Activated T-cell treated with anti-CD3 and anti-CD28 coated beads, Interleukin-2, amount 50 U/mL, for 72 hours (primary cell): ENCODE measurements at regions not wholly inside any gene's neighbourhood (a gene's known extent, or its start where the extent isn't known, plus 50 kb on each side); places are given as distances from the start of the nearest gene placed in this dataset.
"Not testable (repeated sequence)": the region's sequence is repeated elsewhere in the genome, so short reads cannot be mapped to it uniquely, and the experiment has no call there.

Experiments
- ATAC-seq, 2 donors: fragments of 150-1000 bp; cut with Tn5 transposase; replicated peaks in 1 of 2; 2 replicates each; pipeline ENCODE4 v1.10.0; 2021; ENCODE audit warnings: moderate library complexity in 2 of 2, mild to moderate bottlenecking in 1 of 2
- DNase-seq, 2 donors: peaks; one replicate each; pipeline ENCODE4 v3.0.0; 2021 to 2022; ENCODE audit warnings: mixed read lengths in 1 of 2
- H3K27ac Mint-ChIP-seq: one replicate; pipeline ENCODE4 v1.8.0; 2022; ENCODE audit warnings: mild to moderate bottlenecking, moderate library complexity, mixed read lengths
- H3K27me3 Mint-ChIP-seq: one replicate; pipeline ENCODE4 v1.8.0; 2022; ENCODE audit warnings: low read depth, mixed read lengths
- H3K36me3 Mint-ChIP-seq, 2 donors: one replicate each; pipeline ENCODE4 v1.8.0; 2022; ENCODE audit warnings: mixed read lengths in 2 of 2, mild to moderate bottlenecking in 1 of 2; ENCODE audit not compliant: insufficient read depth in 2 of 2
- H3K4me1 Mint-ChIP-seq: one replicate; pipeline ENCODE4 v1.8.0; 2022; ENCODE audit warnings: low read depth, mixed read lengths
- H3K4me3 Mint-ChIP-seq, 2 donors: one replicate each; pipeline ENCODE4 v1.8.0; 2022; ENCODE audit warnings: mild to moderate bottlenecking in 2 of 2, mixed read lengths in 2 of 2, moderate library complexity in 2 of 2
- H3K9me3 Mint-ChIP-seq, 2 donors: one replicate each; pipeline ENCODE4 v1.8.0; 2022; ENCODE audit warnings: mixed read lengths in 2 of 2

DNA sequence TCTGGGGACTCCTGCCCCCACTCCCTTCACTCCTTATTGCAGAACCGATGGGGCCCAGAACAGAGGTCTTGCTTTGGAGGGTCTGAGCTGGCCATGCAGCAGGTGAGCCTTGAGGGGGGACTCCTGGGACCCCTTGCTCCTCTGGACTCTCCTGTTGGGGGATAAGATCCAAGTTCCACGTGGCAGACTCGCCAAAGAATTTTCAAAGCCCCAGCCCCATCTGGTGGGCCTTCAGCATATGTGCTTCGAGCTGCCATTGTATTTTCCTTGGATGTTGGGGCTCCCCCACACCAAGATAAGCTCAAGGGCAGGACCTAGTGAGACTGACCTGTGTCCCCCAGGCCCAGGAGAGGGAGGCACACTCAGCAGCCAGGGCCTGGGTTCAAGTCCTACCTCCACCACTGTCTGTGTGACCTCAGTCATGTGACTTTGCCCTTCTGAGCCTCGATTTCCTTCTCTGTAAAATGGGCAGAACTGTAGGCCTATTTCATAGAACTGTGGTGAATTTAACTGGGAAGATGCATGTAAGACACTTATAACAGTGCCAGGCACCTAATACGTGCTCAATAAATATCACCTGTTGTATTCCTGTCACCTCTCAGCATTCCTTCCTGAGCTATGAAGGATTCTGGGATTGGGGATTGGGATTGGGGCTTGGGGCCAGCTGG, 115.5 kb downstream of the VEGFA start:
- no peak overlapping the region for H3K4me3 Mint-ChIP-seq
- peaks cover 5% of the 10 kb centered on the region for H3K27me3 Mint-ChIP-seq
- no peak for ATAC-seq
- no peaks in the 10 kb centered on the region for H3K36me3 Mint-ChIP-seq
- no peaks in the 10 kb centered on the region for H3K4me1 Mint-ChIP-seq
- no peaks in the 10 kb centered on the region for H3K9me3 Mint-ChIP-seq
- no peak overlapping the region for H3K27ac Mint-ChIP-seq
- DNase-seq = no peak

DNA sequence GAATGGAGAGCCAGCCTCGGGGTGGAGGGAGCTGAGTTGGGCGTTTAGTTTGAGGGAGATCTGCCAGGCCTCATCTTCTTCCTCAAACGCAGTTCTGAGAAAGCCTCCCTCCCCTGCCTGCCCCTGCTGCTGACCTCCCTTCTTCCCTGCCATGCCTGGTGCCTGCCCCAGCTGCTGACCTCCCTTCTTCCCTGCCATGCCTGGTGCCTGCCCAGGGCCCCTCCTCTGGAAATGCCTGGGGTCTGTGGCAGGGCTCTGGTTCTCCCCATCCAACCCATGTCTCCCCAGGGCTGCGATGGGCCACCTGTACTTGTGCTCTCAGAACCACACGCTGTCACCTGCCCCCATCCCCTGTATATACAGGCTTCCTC, 114.6 kb downstream of the VEGFA start:
- DNase-seq (no peak), ATAC-seq (no peak)
- Mint-ChIP-seq H3K9me3 (no peaks in the 10 kb centered on the region), H3K27ac (no peak overlapping the region), H3K4me3 (no peak overlapping the region), H3K4me1 (no peaks in the 10 kb centered on the region), H3K27me3 (no peaks in the 10 kb centered on the region), H3K36me3 (no peaks in the 10 kb centered on the region)

DNA sequence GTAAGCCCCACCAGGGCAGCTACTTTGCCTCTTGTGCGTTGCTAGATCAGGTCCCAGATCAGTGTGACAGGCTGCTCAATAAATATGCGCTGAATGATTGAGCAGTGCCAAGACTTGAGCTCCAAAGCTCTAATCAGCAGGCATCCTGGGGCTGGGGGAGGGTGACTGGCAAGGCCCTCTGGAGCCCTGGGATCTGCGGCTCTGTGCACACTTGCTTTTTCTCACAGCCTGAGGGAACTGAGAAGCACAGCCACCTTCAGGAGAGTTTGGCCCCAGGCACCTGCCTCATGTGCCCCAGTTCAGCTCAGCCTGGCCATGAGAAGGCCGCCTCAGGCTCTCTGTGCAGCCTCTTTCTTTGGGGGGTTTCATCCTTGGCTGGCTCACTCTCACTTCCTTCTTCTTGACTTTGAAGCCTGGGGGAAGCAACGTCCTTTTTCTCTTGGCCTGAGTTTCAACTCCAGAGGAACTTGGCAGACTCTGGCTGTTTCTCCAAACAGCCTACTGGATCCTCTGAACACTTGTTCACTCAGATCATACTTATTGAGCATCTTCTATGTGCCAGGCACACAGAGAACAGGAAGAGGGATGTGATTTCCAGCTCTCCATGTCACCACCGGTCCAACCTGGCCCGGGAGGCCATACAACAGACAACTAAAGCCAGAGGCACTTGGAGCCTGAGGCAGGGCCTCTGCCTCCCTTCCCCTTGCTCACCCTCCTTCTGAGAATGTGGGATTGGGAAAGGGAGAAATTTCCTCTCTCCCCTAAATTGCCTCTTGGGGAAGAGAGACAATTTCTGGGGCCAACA, 114.0 kb downstream of the VEGFA start:
- Mint-ChIP-seq H3K36me3 (no peaks in the 10 kb centered on the region), H3K4me1 (no peaks in the 10 kb centered on the region), H3K4me3 (no peak overlapping the region), H3K27me3 (no peaks in the 10 kb centered on the region), H3K27ac (no peak overlapping the region), H3K9me3 (no peaks in the 10 kb centered on the region)
- DNase-seq = no peak
- ATAC-seq = no peak

DNA sequence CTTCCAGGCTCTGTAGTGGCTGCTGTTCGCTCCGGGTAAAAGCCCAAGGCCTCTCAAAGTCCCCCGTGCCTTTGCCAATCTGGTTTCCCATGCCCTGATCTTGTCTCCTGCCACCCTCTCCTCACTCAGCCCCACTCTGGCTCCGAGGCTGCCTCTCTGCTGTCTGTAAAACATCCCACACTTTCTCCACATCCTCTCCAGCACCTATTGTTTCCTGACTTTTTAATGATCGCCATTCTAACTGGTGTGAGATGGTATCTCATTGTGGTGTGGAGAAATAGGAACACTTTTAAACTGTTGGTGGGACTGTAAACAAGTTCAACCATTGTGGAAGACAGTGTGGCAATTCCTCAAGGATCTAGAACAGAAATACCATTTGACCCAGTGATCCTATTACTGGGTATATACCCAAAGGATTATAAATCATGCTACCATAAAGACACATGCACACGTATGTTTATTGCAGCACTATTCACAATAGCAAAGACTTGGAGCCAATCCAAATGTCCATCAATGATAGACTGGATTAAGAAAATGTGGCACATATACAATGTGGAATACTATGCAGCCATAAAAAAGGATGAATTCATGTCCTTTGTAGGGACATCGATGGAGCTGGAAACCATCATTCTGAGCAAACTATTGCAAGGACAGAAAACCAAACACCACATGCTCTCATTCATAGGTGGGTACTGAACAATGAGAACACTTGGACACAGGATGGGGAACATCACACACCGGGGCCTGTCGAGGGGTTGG, 112.9 kb downstream of the VEGFA start:
- H3K4me3 Mint-ChIP-seq, DNase-seq, H3K9me3 Mint-ChIP-seq, H3K27me3 Mint-ChIP-seq, ATAC-seq, H3K27ac Mint-ChIP-seq, H3K4me1 Mint-ChIP-seq, H3K36me3 Mint-ChIP-seq: not testable (repeated sequence)

DNA sequence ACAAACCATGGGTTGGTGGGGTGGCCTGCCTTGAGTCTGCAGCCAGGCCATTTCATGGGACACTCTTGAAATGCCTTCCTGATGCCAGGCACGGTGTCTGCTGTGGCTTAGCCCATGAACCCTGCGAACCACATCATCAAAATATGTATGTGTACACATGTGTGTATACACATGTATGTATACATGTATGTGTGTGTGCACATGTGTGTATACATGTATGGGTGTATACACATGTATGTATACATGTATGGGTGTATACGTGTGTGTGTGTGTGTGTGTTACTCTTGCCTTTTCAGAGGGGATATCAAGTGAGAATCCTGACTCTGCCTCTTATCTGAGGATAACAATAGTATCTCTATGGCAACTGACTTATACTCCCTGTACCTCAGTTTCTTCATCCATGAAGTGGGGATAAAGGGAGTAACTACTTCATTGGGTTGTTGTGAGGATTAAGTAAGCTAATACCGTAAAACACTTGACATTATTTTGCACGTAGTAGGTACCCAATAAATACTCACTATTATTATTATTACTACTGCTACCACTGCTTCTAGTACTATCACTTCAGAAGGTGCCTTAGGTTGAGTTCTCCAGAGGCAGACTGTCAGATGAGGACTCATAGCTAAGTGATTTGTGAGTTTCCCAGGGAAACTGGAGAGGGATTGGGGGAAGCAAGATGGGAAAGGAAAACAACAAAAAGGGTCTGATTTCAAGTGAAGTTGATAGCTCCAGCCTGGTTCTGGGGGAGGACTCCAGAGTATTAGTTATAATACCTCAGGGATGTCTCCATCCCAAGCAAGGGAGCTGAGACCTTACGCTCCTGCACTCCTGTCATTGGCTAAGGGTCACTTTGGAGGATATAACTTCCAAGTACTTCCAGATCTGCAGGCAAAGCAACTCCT, 110.5 kb downstream of the VEGFA start:
- DNase-seq (no peak), ATAC-seq (no peak)
- no peaks in the 10 kb centered on the region for H3K36me3 Mint-ChIP-seq
- H3K9me3 Mint-ChIP-seq = no peaks in the 10 kb centered on the region
- H3K4me3 Mint-ChIP-seq = no peak overlapping the region
- no peaks in the 10 kb centered on the region for H3K4me1 Mint-ChIP-seq
- H3K27ac Mint-ChIP-seq = no peak overlapping the region
- no peaks in the 10 kb centered on the region for H3K27me3 Mint-ChIP-seq

DNA sequence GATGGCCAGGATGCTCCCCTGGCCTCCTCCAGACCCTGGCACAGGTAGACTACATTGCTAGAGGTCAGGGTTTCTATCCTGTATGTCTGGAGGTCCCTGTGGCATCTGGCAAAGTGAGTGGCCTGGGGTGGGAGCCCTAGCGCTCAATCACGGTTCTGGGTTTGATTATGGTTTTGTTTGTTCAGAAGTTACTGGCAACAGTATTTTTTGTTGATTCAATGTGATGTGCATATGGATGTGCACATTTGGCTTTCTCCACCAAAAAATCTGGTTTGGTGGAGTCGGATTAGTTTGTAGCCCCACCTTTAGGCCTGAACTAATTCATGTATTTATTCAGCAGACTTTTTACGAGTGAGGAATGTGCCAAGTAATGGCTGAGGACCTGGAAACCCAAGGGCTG, 109.7 kb downstream of the VEGFA start:
- ATAC-seq = no peak
- Mint-ChIP-seq H3K9me3 (no peaks in the 10 kb centered on the region), H3K27me3 (no peaks in the 10 kb centered on the region), H3K36me3 (no peaks in the 10 kb centered on the region), H3K27ac (no peak overlapping the region), H3K4me3 (no peak overlapping the region), H3K4me1 (no peaks in the 10 kb centered on the region)
- DNase-seq = no peak

DNA sequence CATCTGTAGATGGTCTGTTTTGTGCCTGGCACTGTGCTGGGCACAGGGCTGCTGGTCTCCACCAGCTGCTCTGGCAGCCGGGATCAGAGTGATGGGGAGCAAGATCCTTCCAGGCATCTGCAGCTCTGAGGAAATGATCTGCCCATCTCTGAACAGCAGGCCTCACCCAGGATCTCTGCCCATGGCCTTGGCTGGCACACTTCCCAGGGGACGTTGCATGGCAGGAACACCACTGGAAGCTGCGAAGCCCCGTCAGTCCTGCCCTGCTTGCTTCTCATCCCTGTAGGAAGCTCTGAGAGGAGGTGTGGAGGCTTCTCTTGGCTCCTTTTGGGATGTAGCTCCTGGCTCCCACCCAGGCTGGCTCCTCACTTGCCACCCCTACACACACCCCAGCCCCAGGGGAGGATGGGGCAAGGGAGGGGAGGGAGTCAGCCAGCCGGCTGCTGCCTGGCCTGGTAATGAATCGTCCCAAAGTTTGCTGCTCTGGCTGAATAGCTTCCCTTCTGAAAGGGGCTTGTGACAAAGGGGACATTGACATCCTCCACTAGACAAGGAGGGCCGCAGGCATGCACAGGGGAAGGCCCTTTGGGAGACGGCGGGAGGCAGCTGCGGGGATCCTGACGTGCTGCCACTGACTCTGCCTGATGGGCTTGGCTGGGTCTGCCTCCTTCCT, 108.9 kb downstream of the VEGFA start:
- Mint-ChIP-seq H3K4me1 (no peaks in the 10 kb centered on the region), H3K9me3 (no peaks in the 10 kb centered on the region), H3K36me3 (no peaks in the 10 kb centered on the region), H3K27me3 (no peaks in the 10 kb centered on the region), H3K4me3 (no peak overlapping the region), H3K27ac (no peak overlapping the region)
- ATAC-seq = no peak
- DNase-seq = no peak

DNA sequence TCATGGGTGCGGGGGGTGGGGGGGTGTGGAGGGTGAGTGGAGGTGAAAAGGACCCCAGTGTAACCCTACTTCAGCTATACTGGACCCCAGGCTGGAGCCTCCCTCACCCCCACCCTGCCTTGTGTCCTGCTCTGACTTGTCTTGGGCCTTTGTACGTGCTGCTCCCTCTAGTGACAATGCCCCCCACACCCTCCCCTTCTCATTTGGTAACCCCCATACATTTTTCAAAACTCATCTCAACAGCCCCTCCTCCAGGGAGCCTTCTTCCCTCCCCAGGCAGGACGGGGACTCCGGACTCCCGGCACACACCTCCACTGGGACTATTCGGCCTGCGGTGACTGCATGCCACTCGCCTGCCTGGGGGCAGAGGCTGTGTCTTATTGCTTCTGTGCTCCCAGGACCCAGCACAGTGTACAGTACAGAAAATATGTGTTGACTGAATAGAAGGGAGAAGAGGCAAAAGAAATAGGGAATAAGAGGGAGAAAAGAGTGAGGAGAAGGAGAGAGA, 108.2 kb downstream of the VEGFA start:
- Mint-ChIP-seq H3K36me3 (no peaks in the 10 kb centered on the region), H3K4me3 (no peak overlapping the region), H3K4me1 (no peaks in the 10 kb centered on the region), H3K9me3 (no peaks in the 10 kb centered on the region), H3K27me3 (no peaks in the 10 kb centered on the region), H3K27ac (no peak overlapping the region)
- ATAC-seq (no peak), DNase-seq (no peak)

DNA sequence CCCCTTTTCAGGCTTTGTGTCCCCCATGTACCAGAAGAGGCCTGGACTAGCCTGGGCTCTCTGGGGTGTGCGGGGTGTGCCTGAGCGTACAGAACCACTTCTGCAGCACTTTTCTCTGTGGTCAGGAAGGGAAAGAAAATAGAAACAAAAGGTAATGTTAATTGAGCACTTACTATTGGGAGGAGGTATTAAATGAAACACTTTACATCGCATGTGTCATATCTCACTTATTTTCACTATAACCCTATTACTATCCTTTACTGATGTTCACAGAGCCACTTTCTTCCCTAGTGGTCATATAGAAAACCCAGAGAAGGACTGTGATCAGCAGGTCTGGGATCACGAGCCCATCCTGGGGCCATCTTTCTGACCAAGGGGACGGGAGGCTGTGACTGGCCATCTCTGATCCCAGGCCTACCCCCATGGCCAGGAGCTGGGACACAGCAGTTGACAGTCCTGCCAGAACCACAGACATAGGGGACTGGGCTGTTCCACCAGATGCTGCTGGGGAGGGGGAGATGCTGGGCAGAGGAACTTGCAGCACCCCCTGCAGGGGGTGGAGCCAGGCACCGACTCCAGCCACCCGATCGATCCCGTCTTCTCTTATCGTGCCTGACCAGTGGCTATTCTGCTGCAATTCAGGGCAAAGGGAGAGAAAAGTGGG, 107.6 kb downstream of the VEGFA start:
- no peaks in the 10 kb centered on the region for H3K27me3 Mint-ChIP-seq

DNA sequence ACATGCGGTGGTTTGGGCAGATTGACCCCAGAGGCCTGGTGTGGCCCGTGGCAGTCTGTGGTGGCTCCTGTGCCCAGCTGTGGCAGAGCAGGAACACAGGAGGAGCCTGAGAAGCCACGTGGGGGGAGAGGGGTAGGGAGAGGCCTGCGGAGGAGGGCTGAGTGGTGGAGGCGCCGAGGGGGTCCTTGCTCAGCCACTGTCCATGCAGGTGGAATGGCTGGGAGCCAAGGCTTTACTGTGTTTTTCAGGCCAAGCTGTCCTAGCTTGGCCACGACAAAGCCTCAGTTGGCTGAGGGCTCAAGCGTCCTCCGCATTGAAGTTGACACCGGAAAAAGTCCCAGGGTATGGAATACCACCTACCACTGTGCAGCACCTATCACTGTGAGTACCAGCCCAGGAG, 107.0 kb downstream of the VEGFA start:
- no peak overlapping the region for H3K27ac Mint-ChIP-seq
- DNase-seq = no peak
- no peaks in the 10 kb centered on the region for H3K9me3 Mint-ChIP-seq
- H3K36me3 Mint-ChIP-seq = no peaks in the 10 kb centered on the region
- H3K27me3 Mint-ChIP-seq = no peaks in the 10 kb centered on the region
- H3K4me1 Mint-ChIP-seq = no peaks in the 10 kb centered on the region
- no peak for ATAC-seq
- H3K4me3 Mint-ChIP-seq = no peak overlapping the region

More for the DNA sequence above, 107.6 kb downstream of the VEGFA start:
- Mint-ChIP-seq H3K9me3 (no peaks in the 10 kb centered on the region), H3K27ac (no peak overlapping the region), H3K36me3 (no peaks in the 10 kb centered on the region), H3K4me3 (no peak overlapping the region), H3K4me1 (no peaks in the 10 kb centered on the region)
- DNase-seq (no peak), ATAC-seq (no peak)

DNA sequence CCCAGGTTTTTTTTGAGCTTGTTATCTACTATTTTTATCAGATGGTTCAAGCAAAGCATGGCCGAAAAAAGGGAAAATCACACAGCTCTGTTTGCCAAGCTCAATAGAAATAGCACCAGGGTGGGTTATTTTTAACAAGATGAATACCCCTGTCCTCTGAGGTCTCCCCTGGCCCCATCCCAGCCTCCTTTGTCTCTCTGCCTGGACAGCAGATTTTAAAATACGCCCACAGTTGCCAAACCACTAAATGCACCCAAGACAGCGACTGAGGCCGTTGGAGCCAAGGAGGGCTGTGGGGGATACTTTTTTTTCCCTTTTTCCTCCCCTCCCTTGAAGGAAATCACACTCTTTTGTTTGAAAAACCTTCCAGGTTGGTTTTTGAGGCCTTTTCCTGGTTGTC, 106.6 kb downstream of the VEGFA start:
- Mint-ChIP-seq H3K4me3 (no peak overlapping the region), H3K36me3 (no peaks in the 10 kb centered on the region), H3K4me1 (no peaks in the 10 kb centered on the region), H3K27me3 (no peaks in the 10 kb centered on the region), H3K9me3 (no peaks in the 10 kb centered on the region), H3K27ac (no peak overlapping the region)
- DNase-seq (no peak), ATAC-seq (no peak)
